NCI-H2196 treated with DMSO at 0.1 percent for 48 hours (cell line): ENCODE measurements at regions not wholly inside any gene's neighbourhood (a gene's known extent, or its start where the extent isn't known, plus 50 kb on each side); places are given as distances from the start of the nearest gene placed in this dataset.
"Not testable (repeated sequence)": the region's sequence is repeated elsewhere in the genome, so short reads cannot be mapped to it uniquely, and the experiment has no call there.

Experiments
- DNase-seq: peaks from one replicate; lab custom pipeline; 2025; ENCODE audit not compliant: unreplicated experiment; lab: John Stamatoyannopoulos, UW

- not testable (repeated sequence) for DNase-seq
Observed at GRCh38 chr13:27363637-27364036, 60.8 kb upstream of the GTF3A start.

GRCh38 chr13:27367570-27367969, 56.8 kb upstream of the GTF3A start:
- no peak for DNase-seq

GRCh38 chr13:27370305-27370872, 54.0 kb upstream of the GTF3A start:
- DNase-seq, result no peak

GRCh38 chr13:27371932-27372331, 52.5 kb upstream of the GTF3A start:
- DNase-seq, result peak; percentile 5

GRCh38 chr13:27372896-27373295, 51.5 kb upstream of the GTF3A start:
- DNase-seq, result peak; percentile 40

GRCh38 chr13:27374126-27374613, 50.2 kb upstream of the GTF3A start:
- peak; percentile 28 for DNase-seq
